GM10248 (cell line): ENCODE measurements at regions not wholly inside any gene's neighbourhood (a gene's known extent, or its start where the extent isn't known, plus 50 kb on each side); places are given as distances from the start of the nearest gene placed in this dataset.

ENCODE experiments used
- CTCF ChIA-PET: fragments of 300-600 bp; sonication (Branson Sonifier 250); formaldehyde crosslinking; extraction: SDS; loops from one replicate; lab custom pipeline; 2021; ENCODE audit warnings: antibody characterized with exemption; lab: Yijun Ruan, JAX
- POLR2A ChIA-PET: fragments of 350-650 bp; sonication (Branson Sonifier 250); formaldehyde crosslinking; extraction: SDS; loops from one replicate; lab custom pipeline; 2020; ENCODE audit warnings: antibody characterized with exemption; lab: Yijun Ruan, JAX
- DNase-seq: peaks from one replicate; pipeline ENCODE4 v3.0.0; 2012; ENCODE audit errors: extremely low spot score
- TF ChIP-seq, protein P1 (sequence below): IDR thresholded peaks from 2 replicates; pipeline ENCODE4 v1.5.1; 2012; ENCODE audit warnings: mild to moderate bottlenecking, low read depth; ENCODE audit errors: extremely low read depth, missing control alignments, control extremely low read depth

- DNase-seq = no peak
- CTCF ChIA-PET = interaction anchor here (1.1 kb wide), 1 partner anchor 26 kb away, joined by 4 read pairs; no protein-coding TSS in a partner anchor
- TF ChIP-seq, protein P1, sequence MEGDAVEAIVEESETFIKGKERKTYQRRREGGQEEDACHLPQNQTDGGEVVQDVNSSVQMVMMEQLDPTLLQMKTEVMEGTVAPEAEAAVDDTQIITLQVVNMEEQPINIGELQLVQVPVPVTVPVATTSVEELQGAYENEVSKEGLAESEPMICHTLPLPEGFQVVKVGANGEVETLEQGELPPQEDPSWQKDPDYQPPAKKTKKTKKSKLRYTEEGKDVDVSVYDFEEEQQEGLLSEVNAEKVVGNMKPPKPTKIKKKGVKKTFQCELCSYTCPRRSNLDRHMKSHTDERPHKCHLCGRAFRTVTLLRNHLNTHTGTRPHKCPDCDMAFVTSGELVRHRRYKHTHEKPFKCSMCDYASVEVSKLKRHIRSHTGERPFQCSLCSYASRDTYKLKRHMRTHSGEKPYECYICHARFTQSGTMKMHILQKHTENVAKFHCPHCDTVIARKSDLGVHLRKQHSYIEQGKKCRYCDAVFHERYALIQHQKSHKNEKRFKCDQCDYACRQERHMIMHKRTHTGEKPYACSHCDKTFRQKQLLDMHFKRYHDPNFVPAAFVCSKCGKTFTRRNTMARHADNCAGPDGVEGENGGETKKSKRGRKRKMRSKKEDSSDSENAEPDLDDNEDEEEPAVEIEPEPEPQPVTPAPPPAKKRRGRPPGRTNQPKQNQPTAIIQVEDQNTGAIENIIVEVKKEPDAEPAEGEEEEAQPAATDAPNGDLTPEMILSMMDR = no peak
- POLR2A ChIA-PET = no interaction called here
These were observed 192.0 kb upstream of the TANK start for GRCh38 chr2:160968183-160968582.

DNA sequence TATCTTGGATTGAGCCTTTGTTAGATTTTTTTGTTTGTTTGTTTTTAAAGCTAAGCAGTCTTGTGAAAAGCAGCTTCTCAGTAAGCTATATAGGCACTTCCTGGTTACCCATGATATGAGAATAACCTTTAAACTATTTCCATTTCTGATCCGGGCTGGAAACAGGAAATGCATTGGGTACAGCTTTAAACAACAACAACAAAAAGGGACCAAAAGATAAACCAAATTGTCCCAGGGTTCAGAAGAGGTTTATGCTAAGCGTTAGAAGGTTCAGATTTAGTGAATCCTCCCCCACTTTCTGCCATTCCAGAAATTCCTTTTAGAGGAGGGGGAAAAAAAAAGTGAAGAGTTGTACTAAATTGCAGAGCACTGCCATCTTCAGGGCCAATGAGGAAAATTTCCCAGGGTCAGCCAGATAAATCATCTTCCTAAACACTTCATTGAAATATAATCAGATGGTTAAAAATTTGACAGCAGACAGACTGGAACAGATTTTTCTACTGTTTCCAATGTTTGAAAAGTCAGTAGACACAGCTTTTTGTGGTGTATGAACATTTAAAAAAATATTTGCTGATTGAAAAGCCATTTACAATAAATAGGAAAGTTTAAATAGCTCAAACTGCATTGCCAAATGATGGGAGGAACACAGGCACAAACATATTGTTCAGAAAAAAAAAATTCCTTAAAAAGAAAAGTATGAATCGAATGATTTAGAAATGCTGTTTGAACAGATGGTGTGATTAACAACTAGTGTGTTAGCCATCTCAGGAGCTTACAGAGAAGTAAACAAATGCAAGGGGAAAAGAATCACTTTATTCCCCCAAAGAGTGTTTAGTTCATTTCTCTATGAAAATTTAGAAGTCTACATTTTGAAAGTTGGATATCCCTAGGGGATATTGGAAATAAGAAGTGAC is 189.9 kb upstream of the TANK start:
- TF ChIP-seq, protein P1 = peak; percentile 36
- DNase-seq = no peak
- ChIA-PET CTCF (interaction anchor here (1.4 to 2.1 kb wide), 3 partner anchors 10 to 860 kb away, joined by 5 to 6 read pairs (median 5); no protein-coding TSS in a partner anchor), POLR2A (no interaction called here)

DNA sequence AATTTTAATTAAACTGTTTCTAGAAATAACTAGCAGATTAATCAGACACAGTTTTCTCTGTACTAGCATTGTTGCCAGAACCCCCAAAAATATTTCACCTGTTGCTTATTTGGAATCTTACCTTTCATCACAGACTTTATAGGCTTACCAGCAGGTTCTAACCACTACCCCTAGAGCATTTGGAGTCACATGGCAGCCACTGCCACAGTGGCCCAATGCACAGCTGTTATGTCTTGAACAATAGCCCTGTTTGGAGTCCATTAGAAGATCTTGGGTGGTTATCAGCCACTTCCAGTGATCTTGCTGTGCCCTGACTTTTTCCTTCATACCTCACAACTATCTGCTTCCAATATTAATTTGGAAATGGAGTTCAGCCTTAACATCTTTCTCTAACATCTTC is 186.2 kb upstream of the TANK start:
- ChIA-PET CTCF (no interaction called here), POLR2A (no interaction called here)
- TF ChIP-seq, protein P1 = no peak
- no peak for DNase-seq

- DNase-seq = no peak
- CTCF ChIA-PET = no interaction called here
- POLR2A ChIA-PET = no interaction called here
- TF ChIP-seq, protein P1 = no peak
These were observed 185.4 kb upstream of the TANK start for GRCh38 chr2:160974803-160975202.

- ChIA-PET CTCF (interaction anchor here (0.8 to 1.8 kb wide), 5 partner anchors 13 to 28 kb away, joined by 3 to 6 read pairs (median 4); no protein-coding TSS in a partner anchor), POLR2A (no interaction called here)
- TF ChIP-seq, protein P1 = no peak
- no peak for DNase-seq
These were observed 183.4 kb upstream of the TANK start for GRCh38 chr2:160976797-160977196.

DNA sequence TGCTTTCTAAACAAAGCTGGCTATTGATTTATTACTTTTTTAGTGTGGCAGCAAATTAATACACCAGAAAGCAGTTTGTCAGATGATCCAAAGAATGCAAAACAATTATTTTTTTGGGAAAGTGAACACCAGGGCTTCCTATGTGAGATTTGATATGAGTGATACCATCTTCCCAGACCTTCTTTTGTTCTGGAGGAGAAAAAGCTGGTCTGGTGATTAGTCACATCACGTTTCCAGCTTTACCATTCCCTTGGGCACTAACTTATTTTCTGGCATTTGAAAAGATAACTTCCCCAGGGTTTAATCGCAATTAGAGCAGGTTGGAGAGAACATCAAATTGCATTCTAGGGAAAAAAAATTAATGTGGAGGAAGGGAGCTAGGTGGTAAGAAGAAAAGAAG is 182.9 kb upstream of the TANK start:
- CTCF ChIA-PET = interaction anchor here (0.8 to 1.8 kb wide), 6 partner anchors 12 to 28 kb away, joined by 3 to 6 read pairs (median 4); no protein-coding TSS in a partner anchor
- no peak for DNase-seq

More for the DNA sequence above, 182.9 kb upstream of the TANK start:
- TF ChIP-seq, protein P1 = no peak
- POLR2A ChIA-PET = no interaction called here
